Activated naive CD8-positive, alpha-beta T cell treated with anti-CD3 and anti-CD28 coated beads, Interleukin-2, amount 50 U/mL, for 24 hours (primary cell): ENCODE measurements at regions not wholly inside any gene's neighbourhood (a gene's known extent, or its start where the extent isn't known, plus 50 kb on each side); places are given as distances from the start of the nearest gene placed in this dataset.

Source experiments
- ATAC-seq: fragments of 150-1000 bp; cut with Tn5 transposase; one replicate; pipeline ENCODE4 v1.10.0; 2021
- DNase-seq: peaks from one replicate; pipeline ENCODE4 v3.0.0; 2021
- H3K27ac Mint-ChIP-seq: one replicate; pipeline ENCODE4 v1.8.0; 2021; ENCODE audit warnings: mild to moderate bottlenecking, mixed read lengths
- H3K27me3 Mint-ChIP-seq: one replicate; pipeline ENCODE4 v1.8.0; 2021; ENCODE audit warnings: mixed read lengths
- H3K36me3 Mint-ChIP-seq: one replicate; pipeline ENCODE4 v1.8.0; 2021; ENCODE audit warnings: low read depth, mixed read lengths
- H3K4me1 Mint-ChIP-seq: one replicate; pipeline ENCODE4 v1.8.0; 2021; ENCODE audit warnings: mixed read lengths
- H3K4me3 Mint-ChIP-seq: one replicate; pipeline ENCODE4 v1.8.0; 2021; ENCODE audit warnings: mild to moderate bottlenecking, moderate library complexity, mixed read lengths
- H3K9me3 Mint-ChIP-seq: one replicate; pipeline ENCODE4 v1.8.0; 2021; ENCODE audit warnings: mixed read lengths

- Mint-ChIP-seq H3K27ac (no peak overlapping the region), H3K27me3 (no peaks in the 10 kb centered on the region), H3K4me1 (peaks cover 58% of the 10 kb centered on the region), H3K4me3 (no peak overlapping the region), H3K36me3 (peaks cover 7% of the 10 kb centered on the region), H3K9me3 (peaks cover 8% of the 10 kb centered on the region)
- DNase-seq (no peak), ATAC-seq (no peak)
Measured at GRCh38 chr2:234420408-234420807, 76.5 kb downstream of the ARL4C start.

GRCh38 chr2:234419726-234420125 lies 77.2 kb downstream of the ARL4C start:
- ATAC-seq (no peak), DNase-seq (no peak)
- Mint-ChIP-seq H3K27ac (no peak overlapping the region), H3K27me3 (no peaks in the 10 kb centered on the region), H3K4me1 (peaks cover 54% of the 10 kb centered on the region), H3K9me3 (peaks cover 8% of the 10 kb centered on the region), H3K36me3 (peaks cover 7% of the 10 kb centered on the region), H3K4me3 (no peak overlapping the region)

- H3K27ac Mint-ChIP-seq = no peak overlapping the region
- peaks cover 7% of the 10 kb centered on the region for H3K36me3 Mint-ChIP-seq
- no peak overlapping the region for H3K4me3 Mint-ChIP-seq
- H3K27me3 Mint-ChIP-seq = no peaks in the 10 kb centered on the region
- ATAC-seq (no peak), DNase-seq (no peak)
- peaks cover 8% of the 10 kb centered on the region for H3K9me3 Mint-ChIP-seq
- peaks cover 20% of the 10 kb centered on the region for H3K4me1 Mint-ChIP-seq
Measured at GRCh38 chr2:234415706-234416105, 81.2 kb downstream of the ARL4C start.

- no peak overlapping the region for H3K4me3 Mint-ChIP-seq
- H3K27me3 Mint-ChIP-seq = no peaks in the 10 kb centered on the region
- ATAC-seq = peak; percentile 33
- H3K4me1 Mint-ChIP-seq = peaks cover 18% of the 10 kb centered on the region
- H3K27ac Mint-ChIP-seq = no peak overlapping the region
- peaks cover 7% of the 10 kb centered on the region for H3K36me3 Mint-ChIP-seq
- no peak for DNase-seq
- peaks cover 8% of the 10 kb centered on the region for H3K9me3 Mint-ChIP-seq
Measured at GRCh38 chr2:234414596-234414995, 82.3 kb downstream of the ARL4C start.

GRCh38 chr2:234412726-234413125 lies 84.2 kb downstream of the ARL4C start:
- no peak for DNase-seq

GRCh38 chr2:234411793-234412192 lies 85.1 kb downstream of the ARL4C start:
- no peaks in the 10 kb centered on the region for H3K9me3 Mint-ChIP-seq
- no peak for ATAC-seq
- H3K4me3 Mint-ChIP-seq = no peak overlapping the region
- no peaks in the 10 kb centered on the region for H3K36me3 Mint-ChIP-seq
- H3K4me1 Mint-ChIP-seq = peaks cover 16% of the 10 kb centered on the region
- no peak for DNase-seq
- no peaks in the 10 kb centered on the region for H3K27me3 Mint-ChIP-seq
- H3K27ac Mint-ChIP-seq = no peak overlapping the region

More at GRCh38 chr2:234412726-234413125, 84.2 kb downstream of the ARL4C start:
- peaks cover 17% of the 10 kb centered on the region for H3K4me1 Mint-ChIP-seq
- ATAC-seq = no peak
- no peaks in the 10 kb centered on the region for H3K36me3 Mint-ChIP-seq
- no peaks in the 10 kb centered on the region for H3K27me3 Mint-ChIP-seq
- H3K4me3 Mint-ChIP-seq = no peak overlapping the region
- H3K9me3 Mint-ChIP-seq = no peaks in the 10 kb centered on the region
- no peak overlapping the region for H3K27ac Mint-ChIP-seq

GRCh38 chr2:234410526-234410925 lies 86.4 kb downstream of the ARL4C start:
- ATAC-seq = no peak
- Mint-ChIP-seq H3K27ac (no peak overlapping the region), H3K4me1 (peaks cover 24% of the 10 kb centered on the region)

GRCh38 chr2:234409590-234409989 lies 87.3 kb downstream of the ARL4C start:
- Mint-ChIP-seq H3K4me1 (peaks cover 27% of the 10 kb centered on the region), H3K4me3 (no peak overlapping the region), H3K36me3 (no peaks in the 10 kb centered on the region), H3K27me3 (no peaks in the 10 kb centered on the region), H3K9me3 (no peaks in the 10 kb centered on the region), H3K27ac (no peak overlapping the region)
- ATAC-seq (no peak), DNase-seq (no peak)

More at GRCh38 chr2:234410526-234410925, 86.4 kb downstream of the ARL4C start:
- Mint-ChIP-seq H3K4me3 (no peak overlapping the region), H3K36me3 (no peaks in the 10 kb centered on the region), H3K9me3 (no peaks in the 10 kb centered on the region), H3K27me3 (no peaks in the 10 kb centered on the region)
- DNase-seq = no peak

- H3K27me3 Mint-ChIP-seq = peaks cover 1% of the 10 kb centered on the region
- H3K4me3 Mint-ChIP-seq = no peak overlapping the region
- peaks cover 46% of the 10 kb centered on the region for H3K4me1 Mint-ChIP-seq
- ATAC-seq = no peak
- H3K36me3 Mint-ChIP-seq = no peaks in the 10 kb centered on the region
- no peak overlapping the region for H3K27ac Mint-ChIP-seq
- no peak for DNase-seq
- no peaks in the 10 kb centered on the region for H3K9me3 Mint-ChIP-seq
Measured at GRCh38 chr2:234406085-234406484, 90.8 kb downstream of the ARL4C start.

- no peak overlapping the region for H3K27ac Mint-ChIP-seq
- no peak overlapping the region for H3K4me3 Mint-ChIP-seq
- H3K27me3 Mint-ChIP-seq = peaks cover 1% of the 10 kb centered on the region
- ATAC-seq = peak; percentile 76
- H3K9me3 Mint-ChIP-seq = no peaks in the 10 kb centered on the region
- H3K4me1 Mint-ChIP-seq = peaks cover 46% of the 10 kb centered on the region
- H3K36me3 Mint-ChIP-seq = no peaks in the 10 kb centered on the region
- DNase-seq = no peak
Measured at GRCh38 chr2:234405462-234405861, 91.4 kb downstream of the ARL4C start.

- DNase-seq (no peak), ATAC-seq (no peak)
- Mint-ChIP-seq H3K36me3 (no peaks in the 10 kb centered on the region), H3K27me3 (peaks cover 1% of the 10 kb centered on the region), H3K4me3 (no peak overlapping the region), H3K9me3 (no peaks in the 10 kb centered on the region), H3K4me1 (peaks cover 45% of the 10 kb centered on the region), H3K27ac (no peak overlapping the region)
Measured at GRCh38 chr2:234404957-234405356, 91.9 kb downstream of the ARL4C start.

- ATAC-seq = no peak
- H3K27me3 Mint-ChIP-seq = peaks cover 1% of the 10 kb centered on the region
- H3K9me3 Mint-ChIP-seq = no peaks in the 10 kb centered on the region
- H3K4me1 Mint-ChIP-seq = peaks cover 55% of the 10 kb centered on the region
- DNase-seq = no peak
- H3K27ac Mint-ChIP-seq = no peak overlapping the region
- H3K4me3 Mint-ChIP-seq = no peak overlapping the region
- no peaks in the 10 kb centered on the region for H3K36me3 Mint-ChIP-seq
Measured at GRCh38 chr2:234403751-234404150, 93.1 kb downstream of the ARL4C start.

- DNase-seq (no peak), ATAC-seq (no peak)
- Mint-ChIP-seq H3K4me1 (peaks cover 60% of the 10 kb centered on the region), H3K27me3 (peaks cover 1% of the 10 kb centered on the region), H3K27ac (peak overlapping the region; percentile 39), H3K9me3 (no peaks in the 10 kb centered on the region), H3K36me3 (no peaks in the 10 kb centered on the region), H3K4me3 (no peak overlapping the region)
Measured at GRCh38 chr2:234403074-234403473, 93.8 kb downstream of the ARL4C start.

- DNase-seq (no peak), ATAC-seq (peak; percentile 68)
- peaks cover 1% of the 10 kb centered on the region for H3K27me3 Mint-ChIP-seq
- H3K4me1 Mint-ChIP-seq = peaks cover 59% of the 10 kb centered on the region
- no peak overlapping the region for H3K4me3 Mint-ChIP-seq
- H3K36me3 Mint-ChIP-seq = no peaks in the 10 kb centered on the region
- peak overlapping the region; percentile 34 for H3K27ac Mint-ChIP-seq
- H3K9me3 Mint-ChIP-seq = no peaks in the 10 kb centered on the region
Measured at GRCh38 chr2:234401426-234401825, 95.5 kb downstream of the ARL4C start.

GRCh38 chr2:234399451-234400246 lies 97.2 kb downstream of the ARL4C start:
- no peak overlapping the region for H3K4me3 Mint-ChIP-seq
- no peak for DNase-seq
- H3K4me1 Mint-ChIP-seq = peaks cover 52% of the 10 kb centered on the region
- H3K27me3 Mint-ChIP-seq = peaks cover 1% of the 10 kb centered on the region
- peak; percentile 41 for ATAC-seq
- H3K36me3 Mint-ChIP-seq = no peaks in the 10 kb centered on the region
- peak overlapping the region; percentile 19 for H3K27ac Mint-ChIP-seq
- no peaks in the 10 kb centered on the region for H3K9me3 Mint-ChIP-seq
